ENCODE measurements at regions not wholly inside any gene's neighbourhood (a gene's known extent, or its start where the extent isn't known, plus 50 kb on each side); places are given as distances from the start of the nearest gene placed in this dataset.

- TF ChIP-seq PLSCR1 (CRISPR knock-in tag; IDR thresholded peaks at IDR 0.05; ENCODE audit: borderline replicate concordance) (no peak), TERF1 (CRISPR knock-in tag; IDR thresholded peaks at IDR 0.05) (no peak), PAXIP1 (CRISPR knock-in tag; conservative IDR thresholded peaks at IDR 0.05) (peak; percentile 73), MTF1 (CRISPR knock-in tag; IDR thresholded peaks at IDR 0.05) (no peak), ISL2 (CRISPR knock-in tag; IDR thresholded peaks at IDR 0.05) (no peak), ZNF589 (CRISPR knock-in tag; conservative IDR thresholded peaks at IDR 0.05) (0 out of 2 replicates have a peak, but pooled peaks have one; percentile 17), JDP2 (CRISPR knock-in tag; IDR thresholded peaks at IDR 0.05; ENCODE audit: borderline replicate concordance) (no peak), TAF1 (CRISPR knock-in tag; IDR thresholded peaks at IDR 0.05) (no peak), NONO (IDR thresholded peaks at IDR 0.05) (no peak), NONO (CRISPR knock-in tag; conservative IDR thresholded peaks at IDR 0.05) (0 out of 2 replicates have a peak, but pooled peaks have one; percentile 25), ZNF253 (CRISPR knock-in tag; IDR thresholded peaks at IDR 0.05; ENCODE audit: borderline replicate concordance) (no peak), ZNF34 (CRISPR knock-in tag; IDR thresholded peaks at IDR 0.05; ENCODE audit: borderline replicate concordance) (0 out of 2 replicates have a peak, but pooled peaks have one; percentile 51), NR2C2 (CRISPR knock-in tag; IDR thresholded peaks at IDR 0.05; ENCODE audit: borderline replicate concordance) (peak; percentile 81), HNRNPLL (IDR thresholded peaks at IDR 0.05; ENCODE audit: low read depth, low read length, poor library complexity, severe bottlenecking) (no peak), AKNA (CRISPR knock-in tag; IDR thresholded peaks at IDR 0.05; ENCODE audit: borderline replicate concordance) (no peak), ZFYVE20 (CRISPR knock-in tag; IDR thresholded peaks at IDR 0.05; ENCODE audit: borderline replicate concordance, low read depth) (no peak)
Measured at GRCh38 chr12:3959799-3960560, 86.8 kb upstream of the PARP11 start (continued).
